SU-DHL-6 (cell line): ENCODE measurements at regions not wholly inside any gene's neighbourhood (a gene's known extent, or its start where the extent isn't known, plus 50 kb on each side); places are given as distances from the start of the nearest gene placed in this dataset.
"Not testable (repeated sequence)": the region's sequence is repeated elsewhere in the genome, so short reads cannot be mapped to it uniquely, and the experiment has no call there.

Source experiments
- H2AFZ ChIP-seq: fragments of 200-600 bp; sonication (generic); 2 replicates; pipeline ENCODE4 v1.6.1; 2014; ENCODE audit warnings: low read depth, mild to moderate bottlenecking, moderate library complexity, mixed read lengths, antibody characterized with exemption, low read length; ENCODE audit not compliant: severe bottlenecking
- H3F3A ChIP-seq: fragments of 200-600 bp; shearing (Covaris generic); 2 replicates; pipeline ENCODE4 v1.6.0; 2016; ENCODE audit warnings: antibody characterized with exemption, mild to moderate bottlenecking; ENCODE audit not compliant: insufficient read depth
- H3K27ac ChIP-seq: fragments of 200-600 bp; sonication (generic); 2 replicates; pipeline ENCODE4 v1.5.1; 2016; ENCODE audit warnings: low read depth, mild to moderate bottlenecking, low read length, moderate library complexity, mixed read lengths
- H3K27me3 ChIP-seq: fragments of 200-600 bp; sonication (generic), shearing (Covaris generic); 2 replicates; pipeline ENCODE4 v1.6.0; 2014; ENCODE audit warnings: mild to moderate bottlenecking, low read length
- H3K36me3 ChIP-seq: fragments of 200-600 bp; sonication (generic); 2 replicates; pipeline ENCODE4 v1.6.1; 2014; ENCODE audit warnings: mild to moderate bottlenecking, low read length, mixed read lengths
- H3K4me2 ChIP-seq: fragments of 300-600, 200-600 bp; shearing (Covaris generic), sonication (generic); 2 replicates; pipeline ENCODE4 v1.6.0; 2014; ENCODE audit warnings: low read length, low read depth, mild to moderate bottlenecking; ENCODE audit not compliant: poor library complexity, severe bottlenecking
- H3K4me3 ChIP-seq: fragments of 200-600 bp; sonication (generic); 2 replicates; pipeline ENCODE4 v1.5.1; 2014; ENCODE audit warnings: antibody characterized with exemption, low read length, mild to moderate bottlenecking, mixed read lengths; ENCODE audit not compliant: insufficient read depth, poor library complexity, severe bottlenecking
- H3K79me2 ChIP-seq: fragments of 200-600 bp; sonication (generic); 2 replicates; pipeline ENCODE4 v1.6.1; 2014; ENCODE audit warnings: mild to moderate bottlenecking, low read length, moderate library complexity; ENCODE audit not compliant: insufficient read depth
- H3K9ac ChIP-seq: fragments of 200-600 bp; sonication (generic); 2 replicates; pipeline ENCODE4 v1.7.0; 2014; ENCODE audit warnings: mild to moderate bottlenecking, low read length
- H3K9me2 ChIP-seq: fragments of 200-600 bp; sonication (generic); replicated peaks from 2 replicates; pipeline ENCODE4 v1.6.1; 2014; ENCODE audit warnings: low read length; ENCODE audit not compliant: insufficient read depth
- H3K9me3 ChIP-seq: fragments of 200-600 bp; sonication (generic); 2 replicates; pipeline ENCODE4 v1.6.1; 2014; ENCODE audit warnings: low read length, mixed read lengths; ENCODE audit not compliant: insufficient read depth
- H4K20me1 ChIP-seq: fragments of 200-600 bp; sonication (generic); 2 replicates; pipeline ENCODE4 v1.6.1; 2014; ENCODE audit warnings: low read depth, mild to moderate bottlenecking, antibody characterized with exemption, low read length, moderate library complexity, mixed read lengths
- CTCF ChIP-seq: fragments of 200-600 bp; sonication (generic); IDR thresholded peaks from one replicate; pipeline ENCODE4 v1.5.1; 2017; ENCODE audit warnings: antibody characterized with exemption, mild to moderate bottlenecking, low read length, moderate library complexity; ENCODE audit not compliant: insufficient read depth, poor library complexity, severe bottlenecking
- EZH2phosphoT487 ChIP-seq: fragments of 200-600 bp; sonication (generic), shearing (Covaris generic); conservative IDR thresholded peaks from 2 replicates; pipeline ENCODE4 v1.6.1; 2018; ENCODE audit warnings: mild to moderate bottlenecking, antibody characterized with exemption, low read length, moderate library complexity, mixed read lengths

GRCh38 chr12:116664085-116664484 lies 73.8 kb downstream of the SPRING1 start:
- Histone ChIP-seq H3K4me2 (no peak overlapping the region), H2AFZ (no peak overlapping the region), H3K4me3 (no peak overlapping the region), H3K36me3 (no peaks in the 10 kb centered on the region), H3K9ac (no peak overlapping the region), H3K27me3 (no peaks in the 10 kb centered on the region), H4K20me1 (no peaks in the 10 kb centered on the region), H3K79me2 (no peaks in the 10 kb centered on the region), H3K27ac (no peak overlapping the region), H3K9me3 (no peaks in the 10 kb centered on the region), H3F3A (no peaks in the 10 kb centered on the region), H3K9me2 (no peaks in the 10 kb centered on the region)
- TF ChIP-seq CTCF, result no peak
- TF ChIP-seq EZH2phosphoT487, result no peak

GRCh38 chr12:116662612-116663144 lies 75.2 kb downstream of the SPRING1 start:
- Histone ChIP-seq H3K4me3 (no peak overlapping the region), H3K9ac (no peak overlapping the region), H4K20me1 (no peaks in the 10 kb centered on the region), H3F3A (no peaks in the 10 kb centered on the region), H2AFZ (no peak overlapping the region), H3K9me2 (no peaks in the 10 kb centered on the region), H3K79me2 (no peaks in the 10 kb centered on the region), H3K27me3 (no peaks in the 10 kb centered on the region), H3K9me3 (no peaks in the 10 kb centered on the region), H3K27ac (no peak overlapping the region), H3K4me2 (no peak overlapping the region), H3K36me3 (no peaks in the 10 kb centered on the region)
- TF ChIP-seq CTCF, result no peak
- no peak for TF ChIP-seq EZH2phosphoT487

GRCh38 chr12:116661341-116661740 lies 76.5 kb downstream of the SPRING1 start:
- H2AFZ ChIP-seq, result no peak overlapping the region

GRCh38 chr12:116660740-116661139 lies 77.1 kb downstream of the SPRING1 start:
- not testable (repeated sequence) for H3K36me3 ChIP-seq, H3K4me3 ChIP-seq, H3K9me2 ChIP-seq, H3K9me3 ChIP-seq, H3K9ac ChIP-seq, H3K4me2 ChIP-seq, H4K20me1 ChIP-seq, H3K79me2 ChIP-seq, H3K27me3 ChIP-seq, H3F3A ChIP-seq, H2AFZ ChIP-seq, H3K27ac ChIP-seq

More at GRCh38 chr12:116661341-116661740, 76.5 kb downstream of the SPRING1 start:
- no peaks in the 10 kb centered on the region for H3K27me3 ChIP-seq
- no peaks in the 10 kb centered on the region for H3K9me3 ChIP-seq
- no peak overlapping the region for H3K4me2 ChIP-seq
- no peak overlapping the region for H3K27ac ChIP-seq
- H4K20me1 ChIP-seq, result no peaks in the 10 kb centered on the region
- H3K9ac ChIP-seq, result no peak overlapping the region
- H3K36me3 ChIP-seq, result no peaks in the 10 kb centered on the region
- no peaks in the 10 kb centered on the region for H3F3A ChIP-seq
- no peaks in the 10 kb centered on the region for H3K9me2 ChIP-seq
- H3K79me2 ChIP-seq, result no peaks in the 10 kb centered on the region
- no peak overlapping the region for H3K4me3 ChIP-seq
- TF ChIP-seq CTCF (no peak), EZH2phosphoT487 (no peak)
